Panc1 (cell line): ENCODE measurements at regions not wholly inside any gene's neighbourhood (a gene's known extent, or its start where the extent isn't known, plus 50 kb on each side); places are given as distances from the start of the nearest gene placed in this dataset.

Source experiments
- ATAC-seq: fragments of 200-7000 bp; cut with Tn5 transposase; 2 replicates; pipeline ENCODE4 v1.9.1; 2020; ENCODE audit warnings: mild to moderate bottlenecking, moderate library complexity
- BruUV-seq: library from RNA; stranded (reverse); fragments of 400-500 nt; replicated peaks from 2 replicates; lab custom pipeline; 2021; lab: Mats Ljungman, UMichigan
- CTCF ChIA-PET: fragments of 300-600 bp; sonication (Branson Sonifier 250); formaldehyde crosslinking; loops from one replicate; lab custom pipeline; 2022; ENCODE audit warnings: antibody characterized with exemption; lab: Charles Lee
- POLR2A ChIA-PET: fragments of 300-600 bp; sonication (Branson Sonifier 250); formaldehyde crosslinking; loops from one replicate; lab custom pipeline; 2022; ENCODE audit warnings: antibody characterized with exemption; lab: Charles Lee
- DNase-seq: peaks from one replicate; pipeline ENCODE4 v3.0.0-alpha.2; 2010; ENCODE audit warnings: low read depth, low spot score
- H3K27ac ChIP-seq: 2 replicates; pipeline ENCODE4 v1.5.1; 2011; ENCODE audit warnings: mild to moderate bottlenecking, low read length, inconsistent platforms
- H3K27me3 ChIP-seq: fragments of 200-500 bp; sonication (Bioruptor generic); 2 replicates; pipeline ENCODE4 v1.6.0; 2014; ENCODE audit warnings: low read length, inconsistent platforms; ENCODE audit not compliant: control insufficient read depth, insufficient read depth
- H3K36me3 ChIP-seq: fragments of 200-500 bp; sonication (Bioruptor generic); 2 replicates; pipeline ENCODE4 v1.5.1; 2014; ENCODE audit warnings: inconsistent platforms, mild to moderate bottlenecking, low read length, moderate library complexity; ENCODE audit not compliant: control insufficient read depth, insufficient read depth
- H3K4me1 ChIP-seq: 2 replicates; pipeline ENCODE4 v1.5.1; 2011; ENCODE audit warnings: inconsistent platforms, mild to moderate bottlenecking, low read length, moderate library complexity; ENCODE audit not compliant: control insufficient read depth, insufficient read depth
- H3K4me3 ChIP-seq, 2 experiments: 2 replicates each; pipeline ENCODE4 v1.5.1; 2011 to 2012; ENCODE audit warnings: low read depth in 2 of 2, low read length in 2 of 2, mild to moderate bottlenecking in 2 of 2, inconsistent platforms in 1 of 2, moderate library complexity in 1 of 2
- H3K9me3 ChIP-seq: fragments of 200-500 bp; sonication (Bioruptor generic); 2 replicates; pipeline ENCODE4 v1.5.1; 2014; ENCODE audit warnings: low read depth, mild to moderate bottlenecking, inconsistent platforms, low read length, moderate library complexity; ENCODE audit not compliant: control insufficient read depth, insufficient read depth
- POLR2AphosphoS5 ChIP-seq: IDR thresholded peaks from 2 replicates; pipeline ENCODE4 v1.6.1; 2012; ENCODE audit warnings: mild to moderate bottlenecking, low read depth, low read length, moderate library complexity
- SIN3A ChIP-seq: IDR thresholded peaks from 2 replicates; pipeline ENCODE4 v1.6.1; 2012; ENCODE audit warnings: low read depth, mild to moderate bottlenecking, low read length, moderate library complexity, borderline replicate concordance; ENCODE audit not compliant: insufficient read depth
- TCF7L2 ChIP-seq: IDR thresholded peaks from 2 replicates; pipeline ENCODE4 v1.6.1; 2011; ENCODE audit warnings: mild to moderate bottlenecking, low read depth, low read length, inconsistent platforms
- in situ Hi-C: cut with HindIII; loops from 2 replicates; pipeline ENCODE4 v1.10.0; 2016; ENCODE audit warnings: low sequenced_read_pairs, low pct_unique_long_range_greater_than_20kb
- intact Hi-C: fragments of 100-400 bp; cut with micrococcal nuclease; formaldehyde crosslinking; loops from one replicate; pipeline ENCODE4 v1.10.0; 2022; ENCODE audit not compliant: unreplicated experiment
- TF ChIP-seq, protein P1 (sequence below): fragments of 450-650 bp; IDR thresholded peaks from 2 replicates; pipeline ENCODE4 v1.5.1; 2017; ENCODE audit warnings: mild to moderate bottlenecking
- TF ChIP-seq, protein P2 (sequence below), 2 experiments: IDR thresholded peaks; 2 replicates each; pipeline ENCODE4 v1.6.1; 2011 to 2012; ENCODE audit warnings: low read depth in 2 of 2, control low read depth in 1 of 2, low read length in 1 of 2, mild to moderate bottlenecking in 1 of 2, moderate library complexity in 1 of 2; ENCODE audit not compliant: insufficient read depth in 1 of 2

DNA sequence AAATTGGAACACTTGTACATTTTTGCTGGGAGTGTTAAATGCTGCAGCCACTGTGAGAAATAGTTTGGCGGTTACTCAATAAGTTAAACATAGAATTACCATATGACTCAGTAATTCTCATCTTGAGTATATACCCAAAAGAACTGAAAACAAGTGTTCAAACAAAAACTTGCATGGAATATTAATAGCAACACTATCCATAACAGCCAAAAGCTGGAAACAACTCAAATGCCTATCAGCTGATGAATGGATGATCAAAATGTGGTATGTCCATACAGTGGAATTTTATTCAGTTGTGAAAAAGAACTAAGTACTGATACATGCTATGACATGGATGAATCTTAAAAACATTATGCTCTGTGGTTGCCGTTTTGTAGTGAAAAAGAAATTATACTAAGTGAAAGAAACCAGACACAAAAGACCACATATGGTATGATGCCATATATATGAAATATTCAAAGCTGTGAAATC is 63.0 kb upstream of the SP4 start:
- Histone ChIP-seq H3K27me3 (no peaks in the 10 kb centered on the region), H3K4me3 (no peak overlapping the region), H3K4me1 (no peaks in the 10 kb centered on the region), H3K36me3 (no peaks in the 10 kb centered on the region), H3K9me3 (no peaks in the 10 kb centered on the region), H3K27ac (no peak overlapping the region)
- intact Hi-C loops, result no loop called here
- in situ Hi-C loops, result no loop called here
- ATAC-seq (no peak), DNase-seq (no peak)
- BruUV-seq, result no TSS peak
- ChIA-PET CTCF (no interaction called here), POLR2A (no interaction called here)
- no peak for TF ChIP-seq POLR2AphosphoS5
- TF ChIP-seq TCF7L2, result no peak
- TF ChIP-seq, protein P1, sequence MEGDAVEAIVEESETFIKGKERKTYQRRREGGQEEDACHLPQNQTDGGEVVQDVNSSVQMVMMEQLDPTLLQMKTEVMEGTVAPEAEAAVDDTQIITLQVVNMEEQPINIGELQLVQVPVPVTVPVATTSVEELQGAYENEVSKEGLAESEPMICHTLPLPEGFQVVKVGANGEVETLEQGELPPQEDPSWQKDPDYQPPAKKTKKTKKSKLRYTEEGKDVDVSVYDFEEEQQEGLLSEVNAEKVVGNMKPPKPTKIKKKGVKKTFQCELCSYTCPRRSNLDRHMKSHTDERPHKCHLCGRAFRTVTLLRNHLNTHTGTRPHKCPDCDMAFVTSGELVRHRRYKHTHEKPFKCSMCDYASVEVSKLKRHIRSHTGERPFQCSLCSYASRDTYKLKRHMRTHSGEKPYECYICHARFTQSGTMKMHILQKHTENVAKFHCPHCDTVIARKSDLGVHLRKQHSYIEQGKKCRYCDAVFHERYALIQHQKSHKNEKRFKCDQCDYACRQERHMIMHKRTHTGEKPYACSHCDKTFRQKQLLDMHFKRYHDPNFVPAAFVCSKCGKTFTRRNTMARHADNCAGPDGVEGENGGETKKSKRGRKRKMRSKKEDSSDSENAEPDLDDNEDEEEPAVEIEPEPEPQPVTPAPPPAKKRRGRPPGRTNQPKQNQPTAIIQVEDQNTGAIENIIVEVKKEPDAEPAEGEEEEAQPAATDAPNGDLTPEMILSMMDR, result no peak
- TF ChIP-seq, protein P2, sequence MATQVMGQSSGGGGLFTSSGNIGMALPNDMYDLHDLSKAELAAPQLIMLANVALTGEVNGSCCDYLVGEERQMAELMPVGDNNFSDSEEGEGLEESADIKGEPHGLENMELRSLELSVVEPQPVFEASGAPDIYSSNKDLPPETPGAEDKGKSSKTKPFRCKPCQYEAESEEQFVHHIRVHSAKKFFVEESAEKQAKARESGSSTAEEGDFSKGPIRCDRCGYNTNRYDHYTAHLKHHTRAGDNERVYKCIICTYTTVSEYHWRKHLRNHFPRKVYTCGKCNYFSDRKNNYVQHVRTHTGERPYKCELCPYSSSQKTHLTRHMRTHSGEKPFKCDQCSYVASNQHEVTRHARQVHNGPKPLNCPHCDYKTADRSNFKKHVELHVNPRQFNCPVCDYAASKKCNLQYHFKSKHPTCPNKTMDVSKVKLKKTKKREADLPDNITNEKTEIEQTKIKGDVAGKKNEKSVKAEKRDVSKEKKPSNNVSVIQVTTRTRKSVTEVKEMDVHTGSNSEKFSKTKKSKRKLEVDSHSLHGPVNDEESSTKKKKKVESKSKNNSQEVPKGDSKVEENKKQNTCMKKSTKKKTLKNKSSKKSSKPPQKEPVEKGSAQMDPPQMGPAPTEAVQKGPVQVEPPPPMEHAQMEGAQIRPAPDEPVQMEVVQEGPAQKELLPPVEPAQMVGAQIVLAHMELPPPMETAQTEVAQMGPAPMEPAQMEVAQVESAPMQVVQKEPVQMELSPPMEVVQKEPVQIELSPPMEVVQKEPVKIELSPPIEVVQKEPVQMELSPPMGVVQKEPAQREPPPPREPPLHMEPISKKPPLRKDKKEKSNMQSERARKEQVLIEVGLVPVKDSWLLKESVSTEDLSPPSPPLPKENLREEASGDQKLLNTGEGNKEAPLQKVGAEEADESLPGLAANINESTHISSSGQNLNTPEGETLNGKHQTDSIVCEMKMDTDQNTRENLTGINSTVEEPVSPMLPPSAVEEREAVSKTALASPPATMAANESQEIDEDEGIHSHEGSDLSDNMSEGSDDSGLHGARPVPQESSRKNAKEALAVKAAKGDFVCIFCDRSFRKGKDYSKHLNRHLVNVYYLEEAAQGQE (IDR thresholded peaks at IDR 0.05; ENCODE audit: insufficient read depth in 1 of 2, low read depth in 2 of 2, low read length in 1 of 2), result no peak
- no peak for TF ChIP-seq SIN3A

DNA sequence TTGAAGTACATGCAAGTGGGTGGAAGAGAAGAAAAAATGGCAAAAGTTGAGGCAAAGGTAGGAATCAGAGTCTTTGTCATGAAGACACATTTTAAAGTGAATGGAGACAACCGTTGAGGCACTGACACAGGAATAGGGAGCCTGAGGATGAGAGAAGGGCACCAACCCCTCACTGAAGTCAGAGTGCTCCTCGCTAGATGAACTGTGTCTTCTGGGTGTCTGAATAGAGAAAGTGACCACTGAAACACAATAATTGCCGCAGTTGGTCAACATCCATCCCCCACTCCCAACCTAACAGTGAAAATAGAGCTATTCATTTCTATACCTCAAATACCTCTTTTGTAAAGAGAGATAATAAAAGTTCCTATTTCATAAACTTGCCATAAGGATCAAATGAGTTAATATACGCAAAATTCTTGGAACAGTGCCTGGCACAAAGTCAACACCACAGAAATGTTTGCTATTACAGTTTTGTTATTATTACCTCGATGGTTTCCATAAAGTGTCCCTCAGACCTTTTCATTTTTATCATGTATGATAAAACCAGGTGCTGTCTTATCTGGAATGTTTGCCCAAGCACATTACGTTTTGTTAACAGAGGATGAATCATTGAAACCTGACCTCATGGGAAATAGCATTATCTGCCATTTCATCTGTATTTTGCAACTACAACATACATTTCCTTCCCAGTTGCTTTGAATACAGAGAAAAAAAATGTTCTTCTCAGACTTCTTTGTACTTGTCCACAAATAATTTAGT is 61.8 kb upstream of the SP4 start:
- Histone ChIP-seq H3K27ac (no peak overlapping the region), H3K36me3 (no peaks in the 10 kb centered on the region), H3K27me3 (no peaks in the 10 kb centered on the region), H3K9me3 (no peaks in the 10 kb centered on the region), H3K4me1 (no peaks in the 10 kb centered on the region), H3K4me3 (no peak overlapping the region)
- intact Hi-C loops (no loop called here), in situ Hi-C loops (no loop called here)
- ATAC-seq, result no peak
- ChIA-PET POLR2A (no interaction called here), CTCF (no interaction called here)
- DNase-seq, result no peak
- peak; percentile 45; the same call in 1 of the 2 replicates for TF ChIP-seq TCF7L2
- no peak for TF ChIP-seq POLR2AphosphoS5
- no TSS peak for BruUV-seq

DNA sequence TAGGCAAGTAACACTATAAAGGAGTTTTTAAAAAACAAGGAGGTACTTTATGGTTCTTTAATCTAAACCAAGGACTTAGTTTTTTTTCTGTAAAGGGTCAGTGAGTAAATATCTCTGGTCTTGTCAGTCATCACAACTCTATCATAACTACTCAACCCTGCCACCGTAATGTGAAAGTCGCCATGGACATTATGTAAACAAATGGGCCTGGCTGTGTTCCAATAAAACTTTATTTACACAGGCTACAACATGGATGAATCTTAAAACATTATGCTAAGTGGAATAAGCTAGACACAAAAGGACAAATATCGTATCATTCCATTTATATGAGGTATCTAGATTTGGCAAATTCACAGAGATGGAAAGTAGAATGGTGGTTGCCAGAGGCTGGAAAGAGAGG is 60.8 kb upstream of the SP4 start:
- Histone ChIP-seq H3K4me1 (no peaks in the 10 kb centered on the region), H3K36me3 (no peaks in the 10 kb centered on the region), H3K9me3 (no peaks in the 10 kb centered on the region), H3K27ac (no peak overlapping the region), H3K27me3 (no peaks in the 10 kb centered on the region), H3K4me3 (no peak overlapping the region)
- ATAC-seq, result no peak
- intact Hi-C loops (no loop called here), in situ Hi-C loops (no loop called here)
- DNase-seq, result no peak
- ChIA-PET POLR2A (no interaction called here), CTCF (no interaction called here)
- no peak for TF ChIP-seq TCF7L2
- no peak for TF ChIP-seq POLR2AphosphoS5
- TF ChIP-seq, protein P1, result no peak
- TF ChIP-seq, protein P2 (IDR thresholded peaks at IDR 0.05; ENCODE audit: insufficient read depth in 1 of 2, low read depth in 2 of 2, low read length in 1 of 2), result no peak
- no peak for TF ChIP-seq SIN3A
- BruUV-seq, result no TSS peak
